H1 (cell line): ENCODE measurements at regions not wholly inside any gene's neighbourhood (a gene's known extent, or its start where the extent isn't known, plus 50 kb on each side); places are given as distances from the start of the nearest gene placed in this dataset.

Experiments
- CTCF ChIA-PET: fragments of 300-600 bp; sonication (Branson Sonifier 250); formaldehyde crosslinking; loops from one replicate; lab custom pipeline; 2021; ENCODE audit not compliant: partially characterized antibody; lab: Charles Lee
- POLR2A ChIA-PET: fragments of 300-600 bp; sonication (Branson Sonifier 250); formaldehyde crosslinking; loops from one replicate; lab custom pipeline; 2021; ENCODE audit warnings: inconsistent platforms; ENCODE audit not compliant: partially characterized antibody; lab: Charles Lee
- DNase-seq, 2 experiments: peaks; one replicate each; pipeline versions ENCODE4 v3.0.0 to v3.0.0-alpha.2; 2010 to 2022; ENCODE audit warnings: low spot score in 2 of 2, low read depth in 1 of 2, mixed read lengths in 1 of 2
- FAIRE-seq: peaks from 2 replicates; lab custom pipeline; 2011; peaks lifted over from hg19 to GRCh38; lab: Jason Lieb, UNC
- H2AFZ ChIP-seq: 2 replicates; pipeline ENCODE4 v1.8.1; 2012; ENCODE audit warnings: low read length, inconsistent platforms
- H2AK5ac ChIP-seq: 2 replicates; pipeline ENCODE4 v1.6.1; 2013; ENCODE audit warnings: low read depth, low read length
- H2BK120ac ChIP-seq: replicated peaks from 2 replicates; pipeline ENCODE3; 2013; ENCODE audit warnings: low read depth, low read length, inconsistent platforms
- H2BK12ac ChIP-seq: 2 replicates; pipeline ENCODE4 v1.6.1; 2013; ENCODE audit warnings: low read depth, low read length
- H2BK15ac ChIP-seq: 2 replicates; pipeline ENCODE4 v1.6.1; 2013; ENCODE audit warnings: low read length
- H2BK20ac ChIP-seq: 2 replicates; pipeline ENCODE4 v1.6.1; 2013; ENCODE audit warnings: low read length
- H2BK5ac ChIP-seq: 2 replicates; pipeline ENCODE4 v1.6.1; 2013; ENCODE audit warnings: low read depth, low read length
- H3K14ac ChIP-seq: 2 replicates; pipeline ENCODE4 v1.6.1; 2013; ENCODE audit warnings: inconsistent platforms; ENCODE audit not compliant: insufficient read length
- H3K18ac ChIP-seq: 2 replicates; pipeline ENCODE4 v1.6.1; 2013; ENCODE audit warnings: low read length; ENCODE audit errors: extremely low read depth
- H3K23ac ChIP-seq: 2 replicates; pipeline ENCODE4 v1.6.1; 2013; ENCODE audit warnings: inconsistent platforms; ENCODE audit not compliant: insufficient read length
- H3K23me2 ChIP-seq: 2 replicates; pipeline ENCODE4 v1.6.1; 2013; ENCODE audit warnings: low read depth, low read length
- H3K27ac ChIP-seq: 2 replicates; pipeline ENCODE4 v1.6.1; 2011; ENCODE audit warnings: low read depth, low read length, inconsistent platforms
- H3K27me3 ChIP-seq, 4 experiments: replicated peaks in 1 of 4; 1 replicate in 1 of 4; 2 replicates in 3 of 4; pipeline versions ENCODE4 v1.6.1 to v1.8.1; 2011 to 2013; ENCODE audit warnings: low read length in 3 of 4, mild to moderate bottlenecking in 3 of 4, inconsistent platforms in 2 of 4, mixed read lengths in 2 of 4, moderate library complexity in 1 of 4; ENCODE audit not compliant: control insufficient read depth in 3 of 4, insufficient read depth in 3 of 4; ENCODE audit errors: extremely low read depth in 1 of 4
- H3K36me3 ChIP-seq, 4 experiments: 2 replicates each; pipeline versions ENCODE4 v1.6.1 to v1.8.1; 2011 to 2013; ENCODE audit warnings: mild to moderate bottlenecking in 4 of 4, low read length in 3 of 4, moderate library complexity in 2 of 4, control low read depth in 1 of 4, inconsistent platforms in 1 of 4; ENCODE audit not compliant: insufficient read depth in 4 of 4, control insufficient read depth in 2 of 4
- H3K4ac ChIP-seq: replicated peaks from 2 replicates; pipeline ENCODE3; 2013; ENCODE audit warnings: low read length, low read depth, mixed read lengths, inconsistent platforms; ENCODE audit not compliant: insufficient read length
- H3K4me1 ChIP-seq, 4 experiments: replicated peaks in 1 of 4; 1 replicate in 1 of 4; 2 replicates in 3 of 4; pipeline versions ENCODE4 v1.6.1 to v1.8.1; 2011 to 2013; ENCODE audit warnings: low read length in 3 of 4, inconsistent platforms in 2 of 4, mixed read lengths in 1 of 4; ENCODE audit not compliant: insufficient read depth in 4 of 4, control insufficient read depth in 3 of 4
- H3K4me2 ChIP-seq, 2 experiments: 2 replicates each; pipeline versions ENCODE4 v1.6.1 to v1.8.1; 2011 to 2013; ENCODE audit warnings: low read depth in 2 of 2, low read length in 2 of 2, control low read depth in 1 of 2, inconsistent platforms in 1 of 2, mild to moderate bottlenecking in 1 of 2; ENCODE audit not compliant: insufficient read depth in 1 of 2
- H3K4me3 ChIP-seq, 4 experiments: fragments of 200-600, 300-600 bp in 1 of 4; sonication (generic), shearing (Covaris generic), sonication (Bioruptor Twin) in 1 of 4; 2 replicates each; pipeline versions ENCODE4 v1.5.1 to v1.8.1; 2011 to 2016; ENCODE audit warnings: low read length in 4 of 4, low read depth in 3 of 4, control low read depth in 2 of 4, inconsistent platforms in 2 of 4, mild to moderate bottlenecking in 2 of 4, mixed read lengths in 1 of 4, moderate library complexity in 1 of 4; ENCODE audit not compliant: insufficient read depth in 2 of 4; ENCODE audit errors: extremely low read depth in 1 of 4
- H3K56ac ChIP-seq: replicated peaks from 2 replicates; pipeline ENCODE3; 2013; ENCODE audit warnings: low read depth, mild to moderate bottlenecking, mixed read lengths, low read length, inconsistent platforms; ENCODE audit not compliant: insufficient read length
- H3K79me1 ChIP-seq: 2 replicates; pipeline ENCODE4 v1.6.1; 2013; ENCODE audit warnings: low read depth, low read length, control low read depth
- H3K79me2 ChIP-seq, 2 experiments: 2 replicates each; pipeline versions ENCODE4 v1.6.1 to v1.8.1; 2012 to 2013; ENCODE audit warnings: low read length in 2 of 2, mild to moderate bottlenecking in 2 of 2, inconsistent platforms in 1 of 2; ENCODE audit not compliant: insufficient read depth in 2 of 2, control insufficient read depth in 1 of 2
- H3K9ac ChIP-seq, 4 experiments: replicated peaks in 1 of 4; 1 replicate in 1 of 4; 2 replicates in 3 of 4; pipeline versions ENCODE4 v1.6.1 to v1.8.1; 2011 to 2013; ENCODE audit warnings: low read depth in 3 of 4, low read length in 3 of 4, control low read depth in 2 of 4, mild to moderate bottlenecking in 2 of 4, moderate library complexity in 2 of 4, inconsistent platforms in 1 of 4; ENCODE audit errors: extremely low read depth in 1 of 4
- H3K9me3 ChIP-seq, 2 experiments: 2 replicates each; pipeline versions ENCODE4 v1.6.1 to v1.8.1; 2012 to 2013; ENCODE audit warnings: mild to moderate bottlenecking in 2 of 2, moderate library complexity in 2 of 2, control low read depth in 1 of 2, inconsistent platforms in 1 of 2, low read depth in 1 of 2, low read length in 1 of 2, mixed read lengths in 1 of 2; ENCODE audit not compliant: insufficient read depth in 2 of 2
- H4K20me1 ChIP-seq, 2 experiments: replicated peaks in 1 of 2; 2 replicates each; pipeline versions ENCODE3 to v1.8.1; 2011 to 2013; ENCODE audit warnings: inconsistent platforms in 2 of 2, low read length in 2 of 2, mild to moderate bottlenecking in 1 of 2; ENCODE audit not compliant: insufficient read depth in 2 of 2, control insufficient read depth in 1 of 2
- H4K5ac ChIP-seq: 2 replicates; pipeline ENCODE4 v1.6.1; 2013; ENCODE audit warnings: low read length, low read depth, mixed read lengths, inconsistent platforms; ENCODE audit not compliant: insufficient read length
- H4K8ac ChIP-seq: 2 replicates; pipeline ENCODE4 v1.8.0; 2013; ENCODE audit warnings: mild to moderate bottlenecking, moderate library complexity, low read length, inconsistent platforms; ENCODE audit not compliant: insufficient read depth; ENCODE audit errors: extremely low read depth
- H4K91ac ChIP-seq: replicated peaks from 2 replicates; pipeline ENCODE3; 2013; ENCODE audit warnings: low read length, mixed read lengths, inconsistent platforms; ENCODE audit not compliant: insufficient read length
- ASH2L ChIP-seq: fragments of 200-600, 300-600 bp; sonication (generic); IDR thresholded peaks from one replicate; pipeline ENCODE4 v1.7.1; 2017; ENCODE audit warnings: low read length
- CBX8 ChIP-seq: fragments of 300-800, 300-1000 bp; sonication (generic); IDR thresholded peaks from 2 replicates; pipeline ENCODE4 v1.7.1; 2016; ENCODE audit warnings: low read depth, low read length, borderline replicate concordance
- CHD1 ChIP-seq: IDR thresholded peaks from 2 replicates; pipeline ENCODE4 v1.6.1; 2012; ENCODE audit warnings: low read depth, low read length, improper control_type of control experiment
- CREB1 ChIP-seq: IDR thresholded peaks from 2 replicates; pipeline ENCODE4 v1.6.1; 2012; ENCODE audit warnings: inconsistent platforms
- RXRA ChIP-seq: IDR thresholded peaks from 2 replicates; pipeline ENCODE4 v1.6.1; 2011; ENCODE audit warnings: low read depth, mild to moderate bottlenecking, low read length, moderate library complexity; ENCODE audit not compliant: insufficient read depth
- SP2 ChIP-seq: IDR thresholded peaks from 2 replicates; pipeline ENCODE4 v1.6.1; 2012; ENCODE audit warnings: mild to moderate bottlenecking, low read length, inconsistent platforms
- TAF7 ChIP-seq: optimal IDR thresholded peaks from 2 replicates; pipeline ENCODE3; 2011; ENCODE audit warnings: low read depth, mild to moderate bottlenecking, inconsistent platforms, low read length, moderate library complexity, borderline replicate concordance
- TBP ChIP-seq: IDR thresholded peaks from 2 replicates; pipeline ENCODE4 v1.6.1; 2011; ENCODE audit warnings: low read depth, low read length, improper control_type of control experiment
- YY1 ChIP-seq: IDR thresholded peaks from 2 replicates; pipeline ENCODE4 v1.6.1; 2011; ENCODE audit warnings: low read depth, mild to moderate bottlenecking, low read length
- WGBS, 2 experiments: shearing (Covaris generic) in 1 of 2; methylation state at CpG; one replicate each; pipeline versions ENCODE4 v1.1.6 to v1.1.7; 2013 to 2015; ENCODE audit warnings: low lambda C conversion rate in 2 of 2, mixed read lengths in 2 of 2, inconsistent platforms in 1 of 2, low coverage in 1 of 2, missing lambda C conversion rate in 1 of 2; ENCODE audit not compliant: insufficient replicate concordance in 2 of 2, insufficient coverage in 1 of 2, insufficient read length in 1 of 2; ENCODE audit errors: extremely low coverage in 1 of 2, missing lambda C conversion rate in 1 of 2; 5-methylcytosine and 5-hydroxymethylcytosine counted together

DNA sequence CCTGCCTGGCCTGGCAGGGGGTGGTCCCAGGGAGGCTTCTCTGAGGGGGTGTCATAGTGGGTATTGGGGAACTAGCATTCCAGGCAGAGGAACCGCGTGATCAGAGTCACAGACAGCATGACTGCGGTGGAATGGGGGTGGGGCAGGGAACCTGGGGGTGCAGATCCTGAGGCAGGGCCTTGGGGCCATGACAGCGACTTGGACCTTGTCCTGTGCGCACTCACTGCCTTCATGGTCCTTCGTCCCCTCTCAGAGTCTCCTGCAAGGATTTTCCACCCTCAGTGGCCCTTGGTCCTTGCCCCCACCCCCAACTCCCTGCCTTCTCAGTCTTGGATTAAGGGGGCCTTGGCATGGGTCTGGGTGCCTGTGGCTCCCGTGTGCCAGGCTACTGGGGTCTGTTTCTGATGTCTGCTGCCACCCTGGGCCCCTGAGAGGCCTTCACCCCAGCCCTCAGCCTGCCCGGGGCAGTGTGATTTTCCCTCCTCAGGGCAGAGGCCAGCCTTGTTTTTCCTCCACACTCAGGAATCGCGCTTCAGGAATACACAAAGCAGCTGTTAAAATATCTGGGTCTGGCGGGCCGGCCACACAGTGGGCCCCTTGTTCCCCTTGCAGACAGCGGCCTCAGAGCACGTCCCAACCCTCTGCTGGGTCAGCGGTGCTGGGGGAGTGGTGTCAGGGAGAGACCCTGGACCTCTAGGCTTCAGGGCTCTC, 51.6 kb downstream of the GLI2 start:
- H2AFZ ChIP-seq: no peak overlapping the region
- no peak overlapping the region; the same call in 1 of the 2 replicates for H3K27ac ChIP-seq
- H3K4ac ChIP-seq: peak overlapping the region; percentile 3
- no peaks in the 10 kb centered on the region; the same call in 1 of the 2 replicates for H3K23me2 ChIP-seq
- no peak overlapping the region for H3K9ac ChIP-seq
- H3K18ac ChIP-seq: peak overlapping the region; percentile 94
- no peaks in the 10 kb centered on the region for H3K27me3 ChIP-seq
- TF ChIP-seq RXRA (no peak), ASH2L (no peak), CHD1 (no peak), YY1 (no peak), TBP (no peak), CREB1 (no peak), TAF7 (no peak), SP2 (no peak), CBX8 (no peak)
- H4K8ac ChIP-seq: no peak overlapping the region
- H3K56ac ChIP-seq: no peak overlapping the region
- peak overlapping the region; percentile 88 for H2BK20ac ChIP-seq
- H2BK15ac ChIP-seq: peak overlapping the region; percentile 7; the same call in 1 of the 2 replicates
- no peaks in the 10 kb centered on the region for H3K36me3 ChIP-seq
- DNase-seq (no peak), FAIRE-seq (no peak)
- CTCF ChIA-PET: interaction anchor here (0.6 to 1.3 kb wide), 5 partner anchors 14 to 1097 kb away, joined by 3 to 4 read pairs (median 4); no protein-coding TSS in a partner anchor
- peak overlapping the region; percentile 95 for H2BK12ac ChIP-seq
- H4K20me1 ChIP-seq: peaks cover 3 to 13% of the 10 kb centered on the region in 2 experiments
- no peaks in the 10 kb centered on the region for H3K9me3 ChIP-seq
- no peak overlapping the region for H3K23ac ChIP-seq
- peak overlapping the region; percentile 2 for H4K5ac ChIP-seq
- H3K4me3 ChIP-seq: no peak overlapping the region
- H2BK5ac ChIP-seq: peak overlapping the region; percentile 92; the same call in 1 of the 2 replicates
- H3K79me1 ChIP-seq: peaks cover 15% of the 10 kb centered on the region; the same call in 1 of the 2 replicates
- H2AK5ac ChIP-seq: peak overlapping the region; percentile 91
- WGBS, 2 experiments: 77% methylated on average over 15 of the region's 15 CpGs; no CpG with 5 or more reads in 1 of the 2 experiments
- peak overlapping the region; percentile 28 to 44; a peak in 3 of 4 replicates for H3K4me2 ChIP-seq
- POLR2A ChIA-PET: interaction anchor here (0.8 to 3.9 kb wide), 5 partner anchors 9 to 88 kb away, joined by 3 to 31 read pairs (median 3); no protein-coding TSS in a partner anchor
- H4K91ac ChIP-seq: peak overlapping the region; percentile 95
- H3K14ac ChIP-seq: no peak overlapping the region
- H3K79me2 ChIP-seq: peaks cover 3 to 88% of the 10 kb centered on the region in 2 experiments
- peaks cover 17 to 71% (median 54%) of the 10 kb centered on the region in 4 experiments for H3K4me1 ChIP-seq
- H2BK120ac ChIP-seq: peak overlapping the region; percentile 5
